GM18517 (cell line): ENCODE measurements at regions not wholly inside any gene's neighbourhood (a gene's known extent, or its start where the extent isn't known, plus 50 kb on each side); places are given as distances from the start of the nearest gene placed in this dataset.
"Not testable (repeated sequence)": the region's sequence is repeated elsewhere in the genome, so short reads cannot be mapped to it uniquely, and the experiment has no call there.

ENCODE experiments used
- ATAC-seq: cut with Tn5 transposase; IDR thresholded peaks from one replicate; pipeline ENCODE4 v1.9.1; 2021; ENCODE audit warnings: mild to moderate bottlenecking, moderate library complexity; ENCODE audit not compliant: unreplicated experiment

GRCh38 chr1:83058327-83058726 lies 940.6 kb downstream of the TTLL7 start:
- no peak for ATAC-seq

- ATAC-seq = no peak
Measured at GRCh38 chr1:83055391-83056170, 943.4 kb downstream of the TTLL7 start.

- ATAC-seq = no peak
Measured at GRCh38 chr1:83053446-83053845, 945.5 kb downstream of the TTLL7 start.

GRCh38 chr1:83052865-83053264 lies 946.1 kb downstream of the TTLL7 start:
- ATAC-seq = no peak

- ATAC-seq = not testable (repeated sequence)
Measured at GRCh38 chr1:83051053-83051452, 947.9 kb downstream of the TTLL7 start.

- ATAC-seq = no peak
Measured at GRCh38 chr1:83043244-83043643, 955.7 kb downstream of the TTLL7 start.

- not testable (repeated sequence) for ATAC-seq
Measured at GRCh38 chr1:83039091-83039490, 959.8 kb downstream of the TTLL7 start.

- ATAC-seq = no peak
Measured at GRCh38 chr1:83034851-83035250, 964.1 kb downstream of the TTLL7 start.

- no peak for ATAC-seq
Measured at GRCh38 chr1:83033682-83034081, 965.2 kb downstream of the TTLL7 start.

GRCh38 chr1:83029916-83030315 lies 969.0 kb downstream of the TTLL7 start:
- ATAC-seq = no peak

GRCh38 chr1:83029050-83029449 lies 969.9 kb downstream of the TTLL7 start:
- no peak for ATAC-seq

GRCh38 chr1:83028467-83028866 lies 970.5 kb downstream of the TTLL7 start:
- ATAC-seq = no peak

GRCh38 chr1:83027511-83027910 lies 971.4 kb downstream of the TTLL7 start:
- no peak for ATAC-seq

GRCh38 chr1:83026745-83027144 lies 972.2 kb downstream of the TTLL7 start:
- no peak for ATAC-seq

- no peak for ATAC-seq
Measured at GRCh38 chr1:83024251-83024767, 974.6 kb downstream of the TTLL7 start.

GRCh38 chr1:83023212-83023611 lies 975.7 kb downstream of the TTLL7 start:
- ATAC-seq = no peak

GRCh38 chr1:83022206-83022605 lies 976.7 kb downstream of the TTLL7 start:
- no peak for ATAC-seq

GRCh38 chr1:83017701-83018100 lies 981.2 kb downstream of the TTLL7 start:
- ATAC-seq = no peak

- no peak for ATAC-seq
Measured at GRCh38 chr1:83017276-83017675, 981.7 kb downstream of the TTLL7 start.

- no peak for ATAC-seq
Measured at GRCh38 chr1:83016354-83016849, 982.5 kb downstream of the TTLL7 start.

- ATAC-seq = no peak
Measured at GRCh38 chr1:83015163-83015562, 983.8 kb downstream of the TTLL7 start.

- ATAC-seq = no peak
Measured at GRCh38 chr1:83012950-83013349, 986.0 kb downstream of the TTLL7 start.

- no peak for ATAC-seq
Measured at GRCh38 chr1:83011265-83011664, 987.7 kb downstream of the TTLL7 start.
